Panc1 (cell line): ENCODE measurements at regions not wholly inside any gene's neighbourhood (a gene's known extent, or its start where the extent isn't known, plus 50 kb on each side); places are given as distances from the start of the nearest gene placed in this dataset.

ENCODE experiments used
- CTCF ChIP-seq: fragments of 450-650 bp; IDR thresholded peaks from 2 replicates; pipeline ENCODE4 v1.5.1; 2017; ENCODE audit warnings: mild to moderate bottlenecking
- POLR2AphosphoS5 ChIP-seq: IDR thresholded peaks from 2 replicates; pipeline ENCODE4 v1.6.1; 2012; ENCODE audit warnings: mild to moderate bottlenecking, low read depth, low read length, moderate library complexity
- REST ChIP-seq, 2 experiments: IDR thresholded peaks; 2 replicates each; pipeline ENCODE4 v1.6.1; 2011 to 2012; ENCODE audit warnings: low read depth in 2 of 2, control low read depth in 1 of 2, low read length in 1 of 2, mild to moderate bottlenecking in 1 of 2, moderate library complexity in 1 of 2; ENCODE audit not compliant: insufficient read depth in 1 of 2
- TCF7L2 ChIP-seq: IDR thresholded peaks from 2 replicates; pipeline ENCODE4 v1.6.1; 2011; ENCODE audit warnings: mild to moderate bottlenecking, low read depth, low read length, inconsistent platforms

GRCh38 chr5:51159606-51160005 lies 223.6 kb upstream of the ISL1 start:
- TF ChIP-seq CTCF = no peak
- TF ChIP-seq TCF7L2 = no peak
- TF ChIP-seq POLR2AphosphoS5 = no peak
- TF ChIP-seq REST (IDR thresholded peaks at IDR 0.05; ENCODE audit: insufficient read depth in 1 of 2, low read depth in 2 of 2, low read length in 1 of 2) = no peak
